HG02610 (cell line): ENCODE measurements at regions not wholly inside any gene's neighbourhood (a gene's known extent, or its start where the extent isn't known, plus 50 kb on each side); places are given as distances from the start of the nearest gene placed in this dataset.
"Not testable (repeated sequence)": the region's sequence is repeated elsewhere in the genome, so short reads cannot be mapped to it uniquely, and the experiment has no call there.

Source experiments
- ATAC-seq: cut with Tn5 transposase; IDR thresholded peaks from one replicate; pipeline ENCODE4 v1.9.1; 2021; ENCODE audit warnings: mild to moderate bottlenecking, moderate library complexity; ENCODE audit not compliant: unreplicated experiment

- no peak for ATAC-seq
These were observed 647.5 kb downstream of the UTRN start for GRCh38 chr6:144932621-144933020.

GRCh38 chr6:144935181-144935580, 650.0 kb downstream of the UTRN start:
- no peak for ATAC-seq

GRCh38 chr6:144935661-144936060, 650.5 kb downstream of the UTRN start:
- no peak for ATAC-seq

- ATAC-seq, result no peak
These were observed 651.6 kb downstream of the UTRN start for GRCh38 chr6:144936764-144937163.

GRCh38 chr6:144939921-144940320, 654.8 kb downstream of the UTRN start:
- no peak for ATAC-seq

GRCh38 chr6:144944106-144944505, 659.0 kb downstream of the UTRN start:
- ATAC-seq, result no peak

GRCh38 chr6:144947398-144947976, 662.4 kb downstream of the UTRN start:
- ATAC-seq, result no peak

- ATAC-seq, result no peak
These were observed 666.7 kb downstream of the UTRN start for GRCh38 chr6:144951730-144952437.

GRCh38 chr6:144952456-144953240, 667.5 kb downstream of the UTRN start:
- ATAC-seq, result no peak

- ATAC-seq, result no peak
These were observed 668.6 kb downstream of the UTRN start for GRCh38 chr6:144953552-144954240.

- no peak for ATAC-seq
These were observed 669.1 kb downstream of the UTRN start for GRCh38 chr6:144954241-144954556.

GRCh38 chr6:144955392-144955791, 670.3 kb downstream of the UTRN start:
- ATAC-seq, result no peak

- ATAC-seq, result no peak
These were observed 670.7 kb downstream of the UTRN start for GRCh38 chr6:144955859-144956258.

- not testable (repeated sequence) for ATAC-seq
These were observed 671.6 kb downstream of the UTRN start for GRCh38 chr6:144956697-144957096.

- ATAC-seq, result no peak
These were observed 672.3 kb downstream of the UTRN start for GRCh38 chr6:144957236-144957937.

GRCh38 chr6:144969154-144969553, 684.0 kb downstream of the UTRN start:
- no peak for ATAC-seq

GRCh38 chr6:144969602-144970272, 684.6 kb downstream of the UTRN start:
- ATAC-seq, result no peak

GRCh38 chr6:144977250-144977864, 692.2 kb downstream of the UTRN start:
- ATAC-seq, result not testable (repeated sequence)

- ATAC-seq, result no peak
These were observed 693.1 kb downstream of the UTRN start for GRCh38 chr6:144978208-144978607.

GRCh38 chr6:144986271-144986670, 701.1 kb downstream of the UTRN start:
- no peak for ATAC-seq
